ENCODE measurements at regions not wholly inside any gene's neighbourhood (a gene's known extent, or its start where the extent isn't known, plus 50 kb on each side); places are given as distances from the start of the nearest gene placed in this dataset.

DNA sequence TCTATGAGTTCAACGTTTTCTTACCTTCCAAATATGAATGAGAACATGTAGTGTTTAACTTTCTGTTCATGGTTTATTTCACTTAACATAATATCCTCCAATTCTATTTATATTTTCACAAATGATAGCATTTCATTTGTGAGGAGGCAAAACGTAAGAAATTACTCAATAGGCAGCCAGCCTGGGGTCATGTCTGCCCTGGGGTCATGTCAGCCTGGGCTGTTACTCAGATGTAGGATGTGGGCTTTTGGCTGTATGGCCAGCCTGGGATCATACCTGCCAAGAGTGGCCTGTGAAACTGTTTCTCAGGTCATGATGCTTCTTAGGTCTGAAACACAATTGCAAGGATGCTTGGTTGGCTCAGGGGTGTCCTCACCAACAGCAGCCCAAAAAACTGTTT is 187.0 kb downstream of the FBXO8 start:
- CTCF ChIA-PET = no interaction called here
- no peak overlapping the region for H3K27ac Mint-ChIP-seq
- H3K4me3 Mint-ChIP-seq = no peak overlapping the region
- intact Hi-C loops (cut with DNase I, micrococcal nuclease) = no loop called here
- no peaks in the 10 kb centered on the region for H3K9me3 Mint-ChIP-seq (ENCODE audit: low read depth)
- DNase-seq (no peak), ATAC-seq (no peak)
- H3K36me3 Mint-ChIP-seq (ENCODE audit: low read depth) = no peaks in the 10 kb centered on the region
- peaks cover 7% of the 10 kb centered on the region for H3K27me3 Mint-ChIP-seq
- H3K4me1 Mint-ChIP-seq = no peaks in the 10 kb centered on the region
- POLR2A ChIA-PET = no interaction called here

- H3K27ac Mint-ChIP-seq = no peak overlapping the region
- intact Hi-C loops (cut with DNase I, micrococcal nuclease) = no loop called here
- POLR2A ChIA-PET = no interaction called here
- peaks cover 13% of the 10 kb centered on the region for H3K27me3 Mint-ChIP-seq
- H3K4me3 Mint-ChIP-seq = no peak overlapping the region
- H3K9me3 Mint-ChIP-seq (ENCODE audit: low read depth) = no peaks in the 10 kb centered on the region
- no peaks in the 10 kb centered on the region for H3K4me1 Mint-ChIP-seq
- H3K36me3 Mint-ChIP-seq (ENCODE audit: low read depth) = no peaks in the 10 kb centered on the region
- ATAC-seq (no peak), DNase-seq (no peak)
- CTCF ChIA-PET = no interaction called here
These were observed 192.3 kb downstream of the FBXO8 start for GRCh38 chr4:174091130-174091529.

- DNase-seq = no peak
These were observed 193.8 kb downstream of the FBXO8 start for GRCh38 chr4:174089711-174090110.

GRCh38 chr4:174088795-174089194 is 194.7 kb downstream of the FBXO8 start:
- H3K9me3 Mint-ChIP-seq (ENCODE audit: low read depth) = no peaks in the 10 kb centered on the region
- intact Hi-C loops (cut with DNase I, micrococcal nuclease) = no loop called here
- ATAC-seq (no peak), DNase-seq (no peak)
- POLR2A ChIA-PET = no interaction called here
- H3K4me3 Mint-ChIP-seq = no peak overlapping the region
- no peaks in the 10 kb centered on the region for H3K4me1 Mint-ChIP-seq
- no peaks in the 10 kb centered on the region for H3K36me3 Mint-ChIP-seq (ENCODE audit: low read depth)
- no peak overlapping the region for H3K27ac Mint-ChIP-seq
- CTCF ChIA-PET = no interaction called here
- H3K27me3 Mint-ChIP-seq = peaks cover 14% of the 10 kb centered on the region

More at GRCh38 chr4:174089711-174090110, 193.8 kb downstream of the FBXO8 start:
- intact Hi-C loops (cut with DNase I, micrococcal nuclease) = no loop called here
- ATAC-seq = no peak
- Mint-ChIP-seq H3K27me3 (peaks cover 13% of the 10 kb centered on the region), H3K9me3 (ENCODE audit: low read depth) (no peaks in the 10 kb centered on the region), H3K36me3 (ENCODE audit: low read depth) (no peaks in the 10 kb centered on the region), H3K4me1 (no peaks in the 10 kb centered on the region), H3K4me3 (no peak overlapping the region), H3K27ac (no peak overlapping the region)
- ChIA-PET POLR2A (no interaction called here), CTCF (no interaction called here)

DNA sequence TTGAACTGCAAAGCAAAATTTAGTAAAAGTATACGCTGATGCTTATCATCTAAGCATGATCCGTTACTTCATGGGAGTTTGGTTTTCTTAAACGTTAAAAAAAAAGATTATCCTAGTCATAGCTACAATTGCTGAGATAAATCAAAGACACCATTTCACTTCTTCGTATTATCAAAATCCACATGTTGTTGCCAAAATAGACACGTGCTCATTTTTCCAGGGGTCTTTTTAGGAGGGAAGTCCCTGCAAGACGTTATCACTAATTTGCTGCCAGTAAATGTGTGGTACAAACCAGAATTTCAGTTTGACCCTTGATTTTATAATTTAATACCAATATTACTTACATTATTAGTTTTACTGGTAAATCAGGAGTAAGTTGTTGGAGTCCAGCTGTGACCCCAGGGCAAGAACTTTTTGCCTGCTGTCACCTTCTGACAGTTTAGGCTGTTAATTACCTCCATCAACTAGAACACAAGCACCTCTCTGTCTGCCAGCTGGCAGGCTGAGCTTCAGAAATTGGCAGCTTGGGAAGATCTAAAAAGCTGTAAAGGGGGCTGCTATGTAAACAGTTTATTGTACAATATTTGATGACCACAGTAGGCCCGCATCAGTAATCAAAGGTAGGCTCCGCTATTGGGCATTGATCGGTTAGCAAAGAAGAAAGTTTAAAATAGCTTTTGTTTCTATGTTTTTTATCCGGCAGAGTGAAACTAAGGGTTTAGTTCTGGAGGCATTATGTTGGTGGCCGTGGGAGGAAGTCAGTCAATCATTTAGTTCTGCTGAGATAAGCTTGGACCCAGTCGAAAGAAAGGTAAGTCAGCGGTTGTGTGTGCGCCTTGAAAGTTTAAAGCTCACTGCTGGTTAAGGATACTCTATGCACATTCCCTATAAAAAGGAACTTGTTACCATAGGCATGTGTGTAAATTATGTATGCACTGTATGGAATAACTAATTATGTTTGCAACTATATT is 196.4 kb downstream of the FBXO8 start:
- no peak for ATAC-seq
- Mint-ChIP-seq H3K36me3 (ENCODE audit: low read depth) (no peaks in the 10 kb centered on the region), H3K27ac (no peak overlapping the region), H3K27me3 (peaks cover 11% of the 10 kb centered on the region), H3K4me1 (no peaks in the 10 kb centered on the region), H3K4me3 (no peak overlapping the region), H3K9me3 (ENCODE audit: low read depth) (no peaks in the 10 kb centered on the region)
- intact Hi-C loops (cut with DNase I, micrococcal nuclease) = no loop called here
- no peak for DNase-seq
- CTCF ChIA-PET = interaction anchor here (0.6 kb wide), 1 partner anchor 25 kb away, joined by 3 read pairs; no protein-coding TSS in a partner anchor
- POLR2A ChIA-PET = no interaction called here

DNA sequence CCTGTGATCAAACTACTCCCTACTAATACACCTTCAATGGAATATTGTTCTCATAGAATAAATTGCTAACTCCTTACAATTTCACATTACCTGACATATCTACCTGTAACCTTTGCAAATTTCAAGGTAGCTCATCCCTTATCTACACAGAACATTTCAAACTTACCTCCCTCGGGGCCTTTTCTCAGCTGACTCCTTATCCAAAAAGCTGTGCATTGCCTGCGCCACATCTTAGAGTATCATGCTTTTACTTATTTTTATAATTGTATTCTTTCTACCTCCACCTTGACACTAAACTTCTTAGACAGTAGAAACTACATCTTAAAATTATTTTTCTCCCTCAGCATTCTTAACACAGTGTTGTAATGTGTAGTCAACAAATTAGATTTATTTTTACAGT is 198.5 kb downstream of the FBXO8 start:
- POLR2A ChIA-PET = no interaction called here
- intact Hi-C loops (cut with DNase I, micrococcal nuclease) = no loop called here
- Mint-ChIP-seq H3K4me3 (no peak overlapping the region), H3K27me3 (peaks cover 9% of the 10 kb centered on the region), H3K4me1 (no peaks in the 10 kb centered on the region), H3K27ac (no peak overlapping the region), H3K9me3 (ENCODE audit: low read depth) (no peaks in the 10 kb centered on the region), H3K36me3 (ENCODE audit: low read depth) (no peaks in the 10 kb centered on the region)
- ATAC-seq (no peak), DNase-seq (no peak)
- CTCF ChIA-PET = no interaction called here

- no peaks in the 10 kb centered on the region for H3K4me1 Mint-ChIP-seq
- H3K36me3 Mint-ChIP-seq (ENCODE audit: low read depth) = no peaks in the 10 kb centered on the region
- intact Hi-C loops (cut with DNase I, micrococcal nuclease) = no loop called here
- CTCF ChIA-PET = no interaction called here
- no peak overlapping the region for H3K4me3 Mint-ChIP-seq
- POLR2A ChIA-PET = no interaction called here
- H3K27me3 Mint-ChIP-seq = peaks cover 7% of the 10 kb centered on the region
- no peaks in the 10 kb centered on the region for H3K9me3 Mint-ChIP-seq (ENCODE audit: low read depth)
- H3K27ac Mint-ChIP-seq = no peak overlapping the region
- ATAC-seq (no peak), DNase-seq (no peak)
These were observed 198.9 kb downstream of the FBXO8 start for GRCh38 chr4:174084542-174084941.

GRCh38 chr4:174080361-174080760 is 203.1 kb downstream of the FBXO8 start:
- H3K27ac Mint-ChIP-seq = no peak overlapping the region
- CTCF ChIA-PET = interaction anchor here (0.6 kb wide), 1 partner anchor 423 kb away, joined by 3 read pairs; no protein-coding TSS in a partner anchor
- no peak for ATAC-seq
- H3K9me3 Mint-ChIP-seq (ENCODE audit: low read depth) = no peaks in the 10 kb centered on the region
- no peaks in the 10 kb centered on the region for H3K36me3 Mint-ChIP-seq (ENCODE audit: low read depth)
- no peak for DNase-seq
- no peaks in the 10 kb centered on the region for H3K4me1 Mint-ChIP-seq
- peaks cover 2% of the 10 kb centered on the region for H3K27me3 Mint-ChIP-seq
- POLR2A ChIA-PET = no interaction called here
- no peak overlapping the region for H3K4me3 Mint-ChIP-seq
- intact Hi-C loops (cut with DNase I, micrococcal nuclease) = no loop called here

DNA sequence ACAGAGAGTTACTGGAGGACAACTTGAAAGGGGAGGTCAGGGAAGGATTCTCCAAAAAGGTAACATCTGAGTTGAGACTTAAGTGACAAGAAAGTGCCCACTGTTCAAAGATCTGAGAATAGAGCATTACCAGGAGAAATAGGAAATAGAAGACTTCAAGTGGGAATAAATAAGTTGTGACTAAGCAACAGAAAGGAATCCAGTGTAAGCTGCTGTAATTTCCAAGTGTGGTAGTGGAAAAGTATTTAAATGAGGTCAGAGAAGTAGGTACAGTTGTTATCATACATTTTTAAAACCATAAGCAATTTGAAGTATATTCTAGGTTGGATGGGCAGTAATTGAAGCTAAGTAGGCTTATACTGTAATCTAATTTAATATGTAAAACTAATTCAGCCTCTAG is 211.9 kb downstream of the FBXO8 start:
- no peak for ATAC-seq
- H3K36me3 Mint-ChIP-seq (ENCODE audit: low read depth) = no peaks in the 10 kb centered on the region
- H3K4me1 Mint-ChIP-seq = no peaks in the 10 kb centered on the region
- ChIA-PET POLR2A (no interaction called here), CTCF (no interaction called here)
- no peak overlapping the region for H3K4me3 Mint-ChIP-seq
- intact Hi-C loops (cut with DNase I, micrococcal nuclease) = no loop called here
- no peaks in the 10 kb centered on the region for H3K9me3 Mint-ChIP-seq (ENCODE audit: low read depth)
- DNase-seq = no peak
- peaks cover 11% of the 10 kb centered on the region for H3K27me3 Mint-ChIP-seq
- H3K27ac Mint-ChIP-seq = no peak overlapping the region

- Mint-ChIP-seq H3K4me3 (no peak overlapping the region), H3K4me1 (no peaks in the 10 kb centered on the region), H3K9me3 (ENCODE audit: low read depth) (no peaks in the 10 kb centered on the region), H3K27me3 (peaks cover 16% of the 10 kb centered on the region), H3K36me3 (ENCODE audit: low read depth) (no peaks in the 10 kb centered on the region), H3K27ac (no peak overlapping the region)
- intact Hi-C loops (cut with DNase I, micrococcal nuclease) = no loop called here
- no peak for ATAC-seq
- DNase-seq = no peak
- ChIA-PET POLR2A (no interaction called here), CTCF (no interaction called here)
These were observed 213.6 kb downstream of the FBXO8 start for GRCh38 chr4:174069848-174070330.

DNA sequence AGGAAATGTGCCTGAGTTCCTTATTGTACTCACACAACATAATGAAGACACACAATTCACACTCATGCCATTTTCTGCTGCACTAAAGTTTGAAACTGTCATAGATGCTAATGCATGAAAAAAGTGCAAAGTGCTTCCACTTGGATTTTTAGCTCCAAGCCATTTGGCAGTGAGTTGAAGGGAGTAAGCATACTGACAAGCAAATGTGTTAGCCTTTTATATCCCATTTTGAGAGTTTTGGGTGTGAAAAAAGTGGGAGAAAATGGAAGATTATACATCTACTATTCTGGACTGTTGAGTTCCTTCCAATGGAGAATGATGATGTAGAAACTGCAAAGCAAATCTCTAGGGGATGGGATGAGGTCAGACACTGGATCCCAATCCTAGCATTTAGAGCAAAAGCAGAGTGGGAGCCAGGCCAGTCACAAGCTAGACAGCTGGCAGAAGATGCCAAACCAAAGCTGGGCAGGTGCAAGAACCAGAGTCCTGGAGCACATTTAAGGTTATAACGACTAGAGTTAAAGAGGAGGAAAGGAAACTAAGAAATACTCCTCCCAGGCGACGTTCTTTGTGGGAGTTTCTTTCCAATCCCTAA is 216.8 kb downstream of the FBXO8 start:
- CTCF ChIA-PET = no interaction called here
- POLR2A ChIA-PET = no interaction called here
- intact Hi-C loops (cut with DNase I, micrococcal nuclease) = no loop called here
- no peak overlapping the region for H3K4me3 Mint-ChIP-seq
- H3K9me3 Mint-ChIP-seq (ENCODE audit: low read depth) = no peaks in the 10 kb centered on the region
- peaks cover 19% of the 10 kb centered on the region for H3K27me3 Mint-ChIP-seq
- no peaks in the 10 kb centered on the region for H3K4me1 Mint-ChIP-seq
- no peak overlapping the region for H3K27ac Mint-ChIP-seq
- H3K36me3 Mint-ChIP-seq (ENCODE audit: low read depth) = no peaks in the 10 kb centered on the region
- ATAC-seq (no peak), DNase-seq (no peak)

DNA sequence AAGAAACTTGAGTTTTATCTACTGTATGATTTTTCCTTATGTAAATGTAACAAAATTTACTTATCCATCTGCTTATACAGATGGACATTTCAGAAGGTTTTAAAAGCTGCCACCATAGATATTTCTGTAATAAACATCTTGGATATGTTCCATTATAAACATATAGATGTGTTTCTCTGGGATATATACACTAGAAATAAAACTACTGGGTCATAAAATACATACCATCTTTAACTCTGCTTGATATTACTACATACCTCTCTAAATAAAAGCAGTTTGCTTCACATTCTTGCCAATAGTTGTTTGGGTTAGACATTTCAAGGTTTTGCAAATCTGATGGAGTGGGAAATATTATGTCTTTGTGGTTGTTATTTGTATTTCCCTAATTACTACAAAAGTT is 220.6 kb downstream of the FBXO8 start:
- Mint-ChIP-seq H3K27ac (no peak overlapping the region), H3K9me3 (ENCODE audit: low read depth) (no peaks in the 10 kb centered on the region), H3K4me1 (no peaks in the 10 kb centered on the region), H3K4me3 (no peak overlapping the region), H3K27me3 (peaks cover 12% of the 10 kb centered on the region), H3K36me3 (ENCODE audit: low read depth) (no peaks in the 10 kb centered on the region)
- ChIA-PET CTCF (no interaction called here), POLR2A (no interaction called here)
- ATAC-seq = no peak
- intact Hi-C loops (cut with DNase I, micrococcal nuclease) = no loop called here
- DNase-seq = no peak

All from activated CD4-positive, alpha-beta T cell treated with anti-CD3 and anti-CD28 coated beads for 36 hours (primary cell).